Neural cell (in vitro differentiated cells): ENCODE measurements at regions not wholly inside any gene's neighbourhood (a gene's known extent, or its start where the extent isn't known, plus 50 kb on each side); places are given as distances from the start of the nearest gene placed in this dataset.

ENCODE experiments used
- H2AFZ ChIP-seq: fragments of 200-600, 300-800 bp; sonication (generic), shearing (Covaris generic); 2 replicates; pipeline ENCODE4 v1.6.0; 2014; ENCODE audit warnings: low read depth, mild to moderate bottlenecking, antibody characterized with exemption, low read length, moderate library complexity
- H3F3A ChIP-seq: fragments of 200-600 bp; shearing (Covaris generic); 2 replicates; pipeline ENCODE4 v1.6.1; 2016; ENCODE audit warnings: mild to moderate bottlenecking, moderate library complexity, mixed read lengths, antibody characterized with exemption, low read length; ENCODE audit not compliant: insufficient read depth, poor library complexity, severe bottlenecking
- H3K27ac ChIP-seq: fragments of 200-600, 300-800 bp; sonication (generic), shearing (Covaris generic); 2 replicates; pipeline ENCODE4 v1.5.1; 2014; ENCODE audit warnings: mild to moderate bottlenecking, low read length, moderate library complexity
- H3K27me3 ChIP-seq: fragments of 300-800, 200-600 bp; sonication (generic), shearing (Covaris generic); 2 replicates; pipeline ENCODE4 v1.6.0; 2014; ENCODE audit warnings: mild to moderate bottlenecking, low read depth, low read length, moderate library complexity; ENCODE audit not compliant: insufficient read depth
- H3K36me3 ChIP-seq: fragments of 300-800, 200-600 bp; sonication (generic), shearing (Covaris generic); 2 replicates; pipeline ENCODE4 v1.5.1; 2014; ENCODE audit warnings: mild to moderate bottlenecking, antibody characterized with exemption, low read length, moderate library complexity; ENCODE audit not compliant: insufficient read depth
- H3K4me2 ChIP-seq: fragments of 300-800, 200-600 bp; sonication (generic), shearing (Covaris generic); 2 replicates; pipeline ENCODE4 v1.6.0; 2014; ENCODE audit warnings: mild to moderate bottlenecking, low read length
- H3K4me3 ChIP-seq: fragments of 300-800, 200-600 bp; sonication (generic), shearing (Covaris generic); 2 replicates; pipeline ENCODE4 v1.5.1; 2014; ENCODE audit warnings: mild to moderate bottlenecking, low read length, moderate library complexity
- H3K79me2 ChIP-seq: fragments of 200-600 bp; shearing (Covaris generic); replicated peaks from 2 replicates; pipeline ENCODE4 v1.6.0; 2014; ENCODE audit warnings: mild to moderate bottlenecking, low read length, moderate library complexity; ENCODE audit not compliant: insufficient read depth
- H3K9ac ChIP-seq: fragments of 300-800, 200-600 bp; sonication (generic), shearing (Covaris generic); 2 replicates; pipeline ENCODE4 v1.6.1; 2016; ENCODE audit warnings: mild to moderate bottlenecking, low read length, mixed read lengths
- H3K9me2 ChIP-seq: fragments of 200-600 bp; shearing (Covaris generic); 2 replicates; pipeline ENCODE4 v1.6.1; 2016; ENCODE audit warnings: mild to moderate bottlenecking, low read length, mixed read lengths; ENCODE audit not compliant: insufficient read depth
- H3K9me3 ChIP-seq: fragments of 200-600, 300-800 bp; sonication (generic), shearing (Covaris generic); 2 replicates; pipeline ENCODE4 v1.6.1; 2016; ENCODE audit warnings: mild to moderate bottlenecking, mixed run types, low read length, moderate library complexity, mixed read lengths
- H4K20me1 ChIP-seq: fragments of 200-600 bp; shearing (Covaris generic); 2 replicates; pipeline ENCODE4 v1.6.1; 2016; ENCODE audit warnings: mild to moderate bottlenecking, mixed run types; ENCODE audit not compliant: insufficient read depth
- EP300 ChIP-seq: fragments of 450-650 bp; conservative IDR thresholded peaks from 2 replicates; pipeline ENCODE4 v1.6.1; 2014; ENCODE audit warnings: antibody characterized with exemption, mild to moderate bottlenecking, moderate library complexity; ENCODE audit not compliant: poor library complexity, severe bottlenecking
- EZH2 ChIP-seq: fragments of 200-600, 300-800 bp; shearing (Covaris generic), sonication (generic); IDR thresholded peaks from 2 replicates; pipeline ENCODE4 v1.6.1; 2014; ENCODE audit warnings: antibody characterized with exemption, low read length, borderline replicate concordance, mild to moderate bottlenecking; ENCODE audit not compliant: insufficient read depth, poor library complexity, severe bottlenecking
- MXI1 ChIP-seq: fragments of 450-650 bp; conservative IDR thresholded peaks from 2 replicates; pipeline ENCODE4 v1.6.1; 2014; ENCODE audit warnings: antibody characterized with exemption, mild to moderate bottlenecking; ENCODE audit not compliant: poor library complexity, severe bottlenecking
- POLR2AphosphoS5 ChIP-seq: IDR thresholded peaks from 2 replicates; pipeline ENCODE4 v1.6.1; 2012
- RAD21 ChIP-seq: fragments of 450-650 bp; conservative IDR thresholded peaks from 2 replicates; pipeline ENCODE4 v1.6.1; 2014; ENCODE audit warnings: antibody characterized with exemption, mild to moderate bottlenecking, moderate library complexity
- SMC3 ChIP-seq: fragments of 450-650 bp; conservative IDR thresholded peaks from 2 replicates; pipeline ENCODE4 v1.6.1; 2014; ENCODE audit warnings: antibody characterized with exemption, mild to moderate bottlenecking, moderate library complexity; ENCODE audit not compliant: poor library complexity
- TAF1 ChIP-seq: IDR thresholded peaks from 2 replicates; pipeline ENCODE4 v1.6.1; 2012; ENCODE audit warnings: low read depth
- small RNA-seq, 3 experiments: library from RNA; depleted of rRNA; stranded (forward); fragments of <200 nt; gene quantifications; one replicate each; pipeline ENCODE3, GENCODE V24; 2012
- TF ChIP-seq, protein P1 (sequence below): fragments of 450-650 bp; IDR thresholded peaks from 2 replicates; pipeline ENCODE4 v1.5.1; 2014; ENCODE audit warnings: antibody characterized with exemption, mild to moderate bottlenecking, moderate library complexity; ENCODE audit not compliant: poor library complexity, severe bottlenecking
- TF ChIP-seq, protein P2 (sequence below): IDR thresholded peaks from 2 replicates; pipeline ENCODE4 v1.6.1; 2012; ENCODE audit warnings: borderline replicate concordance

DNA sequence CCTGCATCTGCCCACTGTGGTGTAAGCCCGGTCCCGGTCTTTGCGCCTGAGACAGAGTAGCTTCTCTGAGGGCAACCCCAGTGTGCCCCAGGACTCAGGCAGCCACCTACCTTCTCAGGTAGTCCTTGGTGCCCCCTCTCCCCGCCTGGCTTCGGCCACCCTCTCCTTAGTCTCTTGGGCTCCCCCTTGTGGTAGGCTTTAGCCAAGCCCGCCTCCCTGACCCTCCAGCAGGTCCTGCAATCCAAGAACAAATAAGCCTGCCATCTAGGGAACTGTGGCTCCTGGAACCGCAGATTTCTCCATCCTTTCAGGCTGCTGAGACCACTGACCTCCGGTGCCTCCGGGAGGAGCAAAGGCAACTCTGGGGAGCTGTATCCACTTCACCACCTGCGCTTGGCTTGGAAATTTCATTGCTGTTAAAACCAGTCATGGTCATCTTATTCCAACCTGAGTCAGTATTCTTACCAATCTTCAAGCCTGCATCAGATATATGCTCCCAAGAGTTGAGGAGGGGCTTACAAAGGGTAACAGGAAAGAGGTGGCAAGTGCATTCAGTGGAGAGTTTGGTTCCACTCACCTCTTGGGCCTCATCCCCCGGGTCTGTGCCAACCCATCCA, 52.8 kb upstream of the TENM4 start:
- H3K79me2 ChIP-seq = no peaks in the 10 kb centered on the region
- no peaks in the 10 kb centered on the region for H3K9me3 ChIP-seq
- no peak overlapping the region for H3K27ac ChIP-seq
- H3K27me3 ChIP-seq = no peaks in the 10 kb centered on the region
- no peaks in the 10 kb centered on the region for H3K9me2 ChIP-seq
- no peak for TF ChIP-seq TAF1
- TF ChIP-seq, protein P1, sequence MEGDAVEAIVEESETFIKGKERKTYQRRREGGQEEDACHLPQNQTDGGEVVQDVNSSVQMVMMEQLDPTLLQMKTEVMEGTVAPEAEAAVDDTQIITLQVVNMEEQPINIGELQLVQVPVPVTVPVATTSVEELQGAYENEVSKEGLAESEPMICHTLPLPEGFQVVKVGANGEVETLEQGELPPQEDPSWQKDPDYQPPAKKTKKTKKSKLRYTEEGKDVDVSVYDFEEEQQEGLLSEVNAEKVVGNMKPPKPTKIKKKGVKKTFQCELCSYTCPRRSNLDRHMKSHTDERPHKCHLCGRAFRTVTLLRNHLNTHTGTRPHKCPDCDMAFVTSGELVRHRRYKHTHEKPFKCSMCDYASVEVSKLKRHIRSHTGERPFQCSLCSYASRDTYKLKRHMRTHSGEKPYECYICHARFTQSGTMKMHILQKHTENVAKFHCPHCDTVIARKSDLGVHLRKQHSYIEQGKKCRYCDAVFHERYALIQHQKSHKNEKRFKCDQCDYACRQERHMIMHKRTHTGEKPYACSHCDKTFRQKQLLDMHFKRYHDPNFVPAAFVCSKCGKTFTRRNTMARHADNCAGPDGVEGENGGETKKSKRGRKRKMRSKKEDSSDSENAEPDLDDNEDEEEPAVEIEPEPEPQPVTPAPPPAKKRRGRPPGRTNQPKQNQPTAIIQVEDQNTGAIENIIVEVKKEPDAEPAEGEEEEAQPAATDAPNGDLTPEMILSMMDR = peak; percentile 41
- peak; percentile 44 for TF ChIP-seq SMC3
- no peaks in the 10 kb centered on the region for H4K20me1 ChIP-seq
- H3K9ac ChIP-seq = no peak overlapping the region
- no peaks in the 10 kb centered on the region for H3K36me3 ChIP-seq
- no peaks in the 10 kb centered on the region for H3F3A ChIP-seq
- H2AFZ ChIP-seq = no peak overlapping the region
- H3K4me2 ChIP-seq = no peak overlapping the region
- no peak overlapping the region for H3K4me3 ChIP-seq

DNA sequence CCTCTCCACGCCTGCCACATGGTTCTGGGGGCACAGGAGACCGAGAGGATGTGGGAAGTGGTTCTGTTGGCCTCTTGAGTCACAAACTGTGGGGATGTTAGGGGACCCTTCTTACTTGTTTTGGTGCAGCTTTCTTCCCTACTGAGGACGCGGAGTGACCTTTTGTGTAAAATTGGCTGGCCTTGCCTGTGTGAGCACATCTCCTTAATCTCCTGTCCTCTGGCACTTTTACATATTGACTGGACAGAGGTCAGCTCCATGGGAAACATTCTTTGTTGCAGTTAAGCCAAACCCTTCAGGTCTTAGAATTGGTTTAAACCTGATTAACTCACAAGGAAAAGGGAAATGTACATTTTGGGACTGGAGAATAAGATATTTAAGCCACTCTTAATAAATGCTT, 51.2 kb upstream of the TENM4 start:
- no peaks in the 10 kb centered on the region for H3K79me2 ChIP-seq

More for the DNA sequence above, 51.2 kb upstream of the TENM4 start:
- no peaks in the 10 kb centered on the region for H3K27me3 ChIP-seq
- H3K4me2 ChIP-seq = no peak overlapping the region
- no peaks in the 10 kb centered on the region for H3K36me3 ChIP-seq
- no peak overlapping the region for H3K9ac ChIP-seq
- no peaks in the 10 kb centered on the region for H3F3A ChIP-seq
- H3K27ac ChIP-seq = no peak overlapping the region
- no peak for TF ChIP-seq EP300
- no peak for TF ChIP-seq POLR2AphosphoS5
- TF ChIP-seq RAD21 = no peak
- TF ChIP-seq SMC3 = no peak
- TF ChIP-seq, protein P1 = no peak
- no peak for TF ChIP-seq MXI1
- TF ChIP-seq, protein P2, sequence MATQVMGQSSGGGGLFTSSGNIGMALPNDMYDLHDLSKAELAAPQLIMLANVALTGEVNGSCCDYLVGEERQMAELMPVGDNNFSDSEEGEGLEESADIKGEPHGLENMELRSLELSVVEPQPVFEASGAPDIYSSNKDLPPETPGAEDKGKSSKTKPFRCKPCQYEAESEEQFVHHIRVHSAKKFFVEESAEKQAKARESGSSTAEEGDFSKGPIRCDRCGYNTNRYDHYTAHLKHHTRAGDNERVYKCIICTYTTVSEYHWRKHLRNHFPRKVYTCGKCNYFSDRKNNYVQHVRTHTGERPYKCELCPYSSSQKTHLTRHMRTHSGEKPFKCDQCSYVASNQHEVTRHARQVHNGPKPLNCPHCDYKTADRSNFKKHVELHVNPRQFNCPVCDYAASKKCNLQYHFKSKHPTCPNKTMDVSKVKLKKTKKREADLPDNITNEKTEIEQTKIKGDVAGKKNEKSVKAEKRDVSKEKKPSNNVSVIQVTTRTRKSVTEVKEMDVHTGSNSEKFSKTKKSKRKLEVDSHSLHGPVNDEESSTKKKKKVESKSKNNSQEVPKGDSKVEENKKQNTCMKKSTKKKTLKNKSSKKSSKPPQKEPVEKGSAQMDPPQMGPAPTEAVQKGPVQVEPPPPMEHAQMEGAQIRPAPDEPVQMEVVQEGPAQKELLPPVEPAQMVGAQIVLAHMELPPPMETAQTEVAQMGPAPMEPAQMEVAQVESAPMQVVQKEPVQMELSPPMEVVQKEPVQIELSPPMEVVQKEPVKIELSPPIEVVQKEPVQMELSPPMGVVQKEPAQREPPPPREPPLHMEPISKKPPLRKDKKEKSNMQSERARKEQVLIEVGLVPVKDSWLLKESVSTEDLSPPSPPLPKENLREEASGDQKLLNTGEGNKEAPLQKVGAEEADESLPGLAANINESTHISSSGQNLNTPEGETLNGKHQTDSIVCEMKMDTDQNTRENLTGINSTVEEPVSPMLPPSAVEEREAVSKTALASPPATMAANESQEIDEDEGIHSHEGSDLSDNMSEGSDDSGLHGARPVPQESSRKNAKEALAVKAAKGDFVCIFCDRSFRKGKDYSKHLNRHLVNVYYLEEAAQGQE = no peak
- no peak for TF ChIP-seq EZH2
- no peak for TF ChIP-seq TAF1
- H4K20me1 ChIP-seq = no peaks in the 10 kb centered on the region
- H3K4me3 ChIP-seq = no peak overlapping the region
- H3K9me2 ChIP-seq = no peaks in the 10 kb centered on the region
- no peak overlapping the region for H2AFZ ChIP-seq
- no peaks in the 10 kb centered on the region for H3K9me3 ChIP-seq

Small RNAs in the stretch of these regions (small RNA-seq; reads per million reads assigned to genes)
- gene AP002802.2 (0 reads per million in 3 experiments), gene MIR4300 (0 reads per million in 3 experiments), gene MTND4LP18 (0 reads per million in 3 experiments), gene RNU6-544P (0 reads per million in 3 experiments)
